Tibial nerve (tissue), 4 donors: ENCODE measurements at regions not wholly inside any gene's neighbourhood (a gene's known extent, or its start where the extent isn't known, plus 50 kb on each side); places are given as distances from the start of the nearest gene placed in this dataset.

Experiments used
- DNase-seq, 2 donors: peaks; one replicate each; pipeline ENCODE4 v3.0.0-alpha.2; 2019; ENCODE audit warnings: low spot score in 2 of 2
- H3K27ac ChIP-seq, 4 donors: fragments of 200-600 bp; sonication (generic) in 3 of 4; one replicate each; pipeline ENCODE4 v1.5.1; 2017 to 2019; ENCODE audit warnings: mild to moderate bottlenecking in 1 of 4
- H3K27me3 ChIP-seq, 2 donors: fragments of 200-600 bp; sonication (generic) in 1 of 2; one replicate each; pipeline versions ENCODE4 v1.5.1 to v1.6.0; 2017 to 2019
- H3K36me3 ChIP-seq, 3 donors: fragments of 200-600 bp; sonication (generic); one replicate each; pipeline ENCODE4 v1.5.1; 2018 to 2019
- H3K4me1 ChIP-seq, 4 donors: fragments of 200-600 bp; sonication (generic) in 3 of 4; one replicate each; pipeline ENCODE4 v1.5.1; 2017 to 2019
- H3K4me3 ChIP-seq, 4 donors: fragments of 200-600 bp; sonication (generic) in 3 of 4; one replicate each; pipeline ENCODE4 v1.5.1; 2017 to 2019; ENCODE audit warnings: mild to moderate bottlenecking in 1 of 4, moderate library complexity in 1 of 4
- H3K9me3 ChIP-seq, 4 donors: fragments of 200-600 bp; sonication (generic) in 3 of 4; one replicate each; pipeline ENCODE4 v1.5.1; 2017 to 2019
- EP300 ChIP-seq, 2 donors: sonication (generic); formaldehyde crosslinking; IDR thresholded peaks; one replicate each; pipeline ENCODE4 v1.6.1; 2017; ENCODE audit warnings: antibody characterized with exemption in 2 of 2, mild to moderate bottlenecking in 1 of 2
- POLR2A ChIP-seq, 2 donors: fragments of 450-650 bp; IDR thresholded peaks; one replicate each; pipeline ENCODE4 v1.6.1; 2017; ENCODE audit warnings: antibody characterized with exemption in 2 of 2, mild to moderate bottlenecking in 2 of 2, moderate library complexity in 2 of 2
- WGBS, 2 donors: methylation state at CpG; one replicate each; pipeline ENCODE4 v1.1.5; 2018; 5-methylcytosine and 5-hydroxymethylcytosine counted together
- TF ChIP-seq, protein P1 (sequence below), 5 experiments: fragments of 200-600 bp in 3 of 5; fragments of 450-650 bp in 2 of 5; sonication (generic) in 3 of 5; IDR thresholded peaks; one replicate each; pipeline ENCODE4 v1.5.1; 2016 to 2019; ENCODE audit warnings: antibody characterized with exemption in 5 of 5, mild to moderate bottlenecking in 3 of 5, moderate library complexity in 2 of 5

DNA sequence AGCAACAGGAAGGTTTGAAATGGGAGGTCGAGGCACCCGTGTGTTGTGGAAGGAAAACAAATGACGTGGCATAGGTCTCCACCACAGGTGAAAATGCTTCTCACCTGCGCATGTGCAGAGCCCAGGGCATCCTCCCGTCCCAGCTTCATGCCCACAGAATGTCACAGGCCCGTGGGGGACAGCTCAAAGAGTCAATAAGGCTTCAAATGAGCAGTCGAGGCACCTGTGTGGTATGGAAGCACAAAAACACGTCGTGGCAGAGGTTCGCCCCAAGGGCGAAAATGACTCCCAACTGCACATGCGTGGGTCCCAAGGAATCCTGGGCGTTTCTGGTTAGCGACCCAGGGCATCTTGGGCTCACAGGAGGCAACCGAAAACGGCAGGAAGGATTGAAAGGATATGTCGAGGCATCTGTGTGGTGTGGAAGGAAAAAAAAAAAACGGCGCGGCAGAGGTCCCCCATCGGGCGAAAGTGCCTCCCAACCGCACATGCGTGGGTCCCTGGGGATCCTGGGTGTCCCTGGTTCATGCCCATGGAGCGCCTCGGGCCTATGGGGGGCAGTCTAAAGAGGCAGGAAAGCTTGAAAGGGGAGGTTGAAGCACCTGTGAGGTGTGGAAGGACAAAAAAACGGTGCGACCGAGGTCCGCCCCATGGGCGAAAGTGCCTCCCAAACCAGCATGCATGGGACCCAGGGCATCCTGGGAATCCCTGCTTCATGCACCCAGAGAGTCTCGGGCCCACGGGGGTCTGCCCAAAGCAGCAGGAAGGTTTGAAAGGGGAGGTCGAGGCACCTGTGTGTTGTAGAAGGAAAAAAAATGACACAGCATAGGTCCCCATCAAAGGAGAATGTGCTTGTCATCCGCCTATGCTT lies 578.5 kb downstream of the ALG10 start:
- TF ChIP-seq, protein P1, sequence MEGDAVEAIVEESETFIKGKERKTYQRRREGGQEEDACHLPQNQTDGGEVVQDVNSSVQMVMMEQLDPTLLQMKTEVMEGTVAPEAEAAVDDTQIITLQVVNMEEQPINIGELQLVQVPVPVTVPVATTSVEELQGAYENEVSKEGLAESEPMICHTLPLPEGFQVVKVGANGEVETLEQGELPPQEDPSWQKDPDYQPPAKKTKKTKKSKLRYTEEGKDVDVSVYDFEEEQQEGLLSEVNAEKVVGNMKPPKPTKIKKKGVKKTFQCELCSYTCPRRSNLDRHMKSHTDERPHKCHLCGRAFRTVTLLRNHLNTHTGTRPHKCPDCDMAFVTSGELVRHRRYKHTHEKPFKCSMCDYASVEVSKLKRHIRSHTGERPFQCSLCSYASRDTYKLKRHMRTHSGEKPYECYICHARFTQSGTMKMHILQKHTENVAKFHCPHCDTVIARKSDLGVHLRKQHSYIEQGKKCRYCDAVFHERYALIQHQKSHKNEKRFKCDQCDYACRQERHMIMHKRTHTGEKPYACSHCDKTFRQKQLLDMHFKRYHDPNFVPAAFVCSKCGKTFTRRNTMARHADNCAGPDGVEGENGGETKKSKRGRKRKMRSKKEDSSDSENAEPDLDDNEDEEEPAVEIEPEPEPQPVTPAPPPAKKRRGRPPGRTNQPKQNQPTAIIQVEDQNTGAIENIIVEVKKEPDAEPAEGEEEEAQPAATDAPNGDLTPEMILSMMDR (IDR thresholded peaks at IDR 0.05) = no peak
- no peak for TF ChIP-seq EP300 (IDR thresholded peaks at IDR 0.05)
- TF ChIP-seq POLR2A (IDR thresholded peaks at IDR 0.05) = no peak
- WGBS, 2 donors = 68% methylated on average over 35 of the region's 35 CpGs
- no peaks in the 10 kb centered on the region for H3K36me3 ChIP-seq
- peaks cover 0 to 95% (median 0%) of the 10 kb centered on the region in 4 donors for H3K9me3 ChIP-seq
- no peaks in the 10 kb centered on the region for H3K4me1 ChIP-seq
- no peak for DNase-seq
- no peaks in the 10 kb centered on the region for H3K27me3 ChIP-seq
- H3K27ac ChIP-seq = no peak overlapping the region
- no peak overlapping the region for H3K4me3 ChIP-seq

DNA sequence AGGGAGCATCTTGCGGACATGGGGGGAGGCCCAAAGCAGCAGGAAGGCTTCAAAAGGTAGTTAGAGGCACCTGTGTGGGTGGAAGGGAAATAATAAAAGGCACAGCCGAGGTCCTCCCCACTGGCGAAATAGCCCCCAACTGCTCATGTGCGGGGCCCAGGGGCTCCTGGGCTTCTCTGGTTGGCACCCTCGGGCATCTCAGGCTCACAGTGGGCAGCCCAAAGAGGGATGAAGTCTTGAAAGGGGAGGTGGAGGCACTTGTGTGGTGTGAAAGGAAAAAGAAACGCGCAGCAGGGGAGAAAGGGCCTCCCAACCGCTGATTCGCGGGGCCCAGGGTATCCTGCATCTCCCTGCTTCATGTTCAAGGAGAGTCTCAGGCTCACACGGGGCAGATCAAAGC lies 579.4 kb downstream of the ALG10 start:
- WGBS, 2 donors = 64 to 69% methylated on average over 11 of the region's 11 CpGs

DNA sequence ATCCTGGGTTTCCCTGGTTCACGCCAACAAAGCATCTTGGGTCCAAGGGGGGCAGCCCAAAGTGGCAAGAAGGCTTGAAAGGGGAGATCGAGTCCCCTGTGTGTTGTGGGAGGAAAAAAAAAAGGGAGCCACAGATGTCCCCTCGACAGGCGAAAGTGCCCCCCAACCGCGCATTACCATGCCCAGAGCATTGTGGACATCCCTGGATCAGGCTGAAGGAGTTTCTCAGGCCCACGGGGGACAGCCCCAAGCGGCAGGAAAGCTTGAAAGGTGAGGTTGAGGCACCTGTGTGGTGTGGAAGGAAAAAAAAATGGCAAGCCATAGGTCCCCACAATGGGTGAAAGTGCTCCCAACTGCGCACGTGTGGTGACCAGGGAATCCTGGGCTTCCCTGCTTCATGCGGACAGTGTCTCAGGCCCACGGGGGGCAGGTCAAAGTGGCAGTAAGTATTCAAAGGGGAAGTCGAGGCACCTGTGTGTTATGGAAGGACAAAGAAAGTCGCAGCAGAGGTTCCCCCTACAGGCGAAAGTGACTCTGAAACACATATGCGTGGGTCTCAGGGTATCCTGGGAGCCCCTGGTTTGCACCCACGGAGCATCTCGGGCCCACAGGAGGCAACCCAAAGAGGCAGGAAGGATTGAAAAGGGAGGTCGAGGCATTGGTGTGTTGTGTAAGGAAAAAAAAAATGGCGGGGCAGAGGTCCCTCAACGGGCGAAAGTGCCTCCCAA lies 580.1 kb downstream of the ALG10 start:
- H3K36me3 ChIP-seq = no peaks in the 10 kb centered on the region
- H3K27ac ChIP-seq = no peak overlapping the region
- H3K27me3 ChIP-seq = no peaks in the 10 kb centered on the region
- no peak overlapping the region for H3K4me3 ChIP-seq
- peaks cover 0 to 95% (median 0%) of the 10 kb centered on the region in 4 donors for H3K9me3 ChIP-seq
- no peak for TF ChIP-seq POLR2A (IDR thresholded peaks at IDR 0.05)
- TF ChIP-seq, protein P1 (IDR thresholded peaks at IDR 0.05) = no peak
- no peak for TF ChIP-seq EP300 (IDR thresholded peaks at IDR 0.05)
- 72 to 74% methylated on average over 22 of the region's 22 CpGs for WGBS, 2 donors
- H3K4me1 ChIP-seq = no peaks in the 10 kb centered on the region
- no peak for DNase-seq

More for the DNA sequence above, 579.4 kb downstream of the ALG10 start:
- H3K36me3 ChIP-seq = no peaks in the 10 kb centered on the region
- peaks cover 0 to 95% (median 0%) of the 10 kb centered on the region in 4 donors for H3K9me3 ChIP-seq
- H3K27ac ChIP-seq = no peak overlapping the region
- no peak for DNase-seq
- H3K27me3 ChIP-seq = no peaks in the 10 kb centered on the region
- TF ChIP-seq, protein P1 (IDR thresholded peaks at IDR 0.05) = no peak
- TF ChIP-seq EP300 (IDR thresholded peaks at IDR 0.05) = no peak
- no peak for TF ChIP-seq POLR2A (IDR thresholded peaks at IDR 0.05)
- H3K4me1 ChIP-seq = no peaks in the 10 kb centered on the region
- no peak overlapping the region for H3K4me3 ChIP-seq

DNA sequence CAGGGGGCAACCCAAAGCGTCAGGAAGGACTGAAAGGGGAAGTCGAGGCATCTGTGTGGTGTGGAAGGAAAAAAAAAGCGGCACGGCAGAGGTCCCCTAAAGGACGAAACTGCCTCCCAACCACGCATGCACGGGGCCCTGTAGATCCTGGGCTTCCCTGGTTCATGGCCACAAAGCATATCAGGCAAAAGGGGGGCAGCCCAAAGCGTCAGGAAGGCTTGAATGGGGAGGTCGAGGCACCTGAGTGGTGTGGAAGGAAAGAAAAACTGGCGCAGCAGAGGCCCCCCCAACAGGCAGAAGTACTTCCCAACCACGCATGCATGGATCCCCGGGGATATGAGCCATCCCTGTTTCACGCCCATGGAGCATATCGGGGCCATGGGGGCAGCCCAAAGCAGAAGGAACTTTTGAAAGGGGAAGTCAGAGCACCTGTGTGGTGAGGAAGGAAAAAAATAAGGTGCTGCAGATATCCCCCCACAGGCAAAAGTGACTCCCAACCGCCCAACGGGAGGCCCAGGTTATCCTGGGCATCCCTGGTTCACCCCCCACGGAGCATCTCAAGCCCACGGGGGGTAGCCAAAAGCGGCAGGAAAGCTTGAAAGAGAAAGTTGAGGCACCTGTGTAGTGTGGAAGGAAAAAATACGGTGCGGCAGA lies 581.2 kb downstream of the ALG10 start:
- Histone ChIP-seq H3K36me3 (no peaks in the 10 kb centered on the region), H3K27me3 (no peaks in the 10 kb centered on the region), H3K4me1 (no peaks in the 10 kb centered on the region), H3K9me3 (peaks cover 0 to 92% (median 0%) of the 10 kb centered on the region in 4 donors), H3K4me3 (no peak overlapping the region), H3K27ac (no peak overlapping the region)
- no peak for DNase-seq
- TF ChIP-seq POLR2A (IDR thresholded peaks at IDR 0.05) = no peak
- TF ChIP-seq, protein P1 (IDR thresholded peaks at IDR 0.05) = no peak
- no peak for TF ChIP-seq EP300 (IDR thresholded peaks at IDR 0.05)
- 70 to 72% methylated on average over 21 of the region's 21 CpGs for WGBS, 2 donors
